DMS 273 (cell line): ENCODE measurements at regions not wholly inside any gene's neighbourhood (a gene's known extent, or its start where the extent isn't known, plus 50 kb on each side); places are given as distances from the start of the nearest gene placed in this dataset.

Experiments
- DNase-seq: peaks from one replicate; lab custom pipeline; 2025; ENCODE audit not compliant: unreplicated experiment; lab: John Stamatoyannopoulos, UW

- no peak for DNase-seq
Measured at GRCh38 chrX:99719140-99719539, 690.9 kb downstream of the PCDH19 start.

GRCh38 chrX:99717716-99718115 is 692.4 kb downstream of the PCDH19 start:
- no peak for DNase-seq

GRCh38 chrX:99705701-99706100 is 704.4 kb downstream of the PCDH19 start:
- DNase-seq, result no peak

- no peak for DNase-seq
Measured at GRCh38 chrX:99703473-99703872, 706.6 kb downstream of the PCDH19 start.

- no peak for DNase-seq
Measured at GRCh38 chrX:99698451-99698850, 711.6 kb downstream of the PCDH19 start.

DNA sequence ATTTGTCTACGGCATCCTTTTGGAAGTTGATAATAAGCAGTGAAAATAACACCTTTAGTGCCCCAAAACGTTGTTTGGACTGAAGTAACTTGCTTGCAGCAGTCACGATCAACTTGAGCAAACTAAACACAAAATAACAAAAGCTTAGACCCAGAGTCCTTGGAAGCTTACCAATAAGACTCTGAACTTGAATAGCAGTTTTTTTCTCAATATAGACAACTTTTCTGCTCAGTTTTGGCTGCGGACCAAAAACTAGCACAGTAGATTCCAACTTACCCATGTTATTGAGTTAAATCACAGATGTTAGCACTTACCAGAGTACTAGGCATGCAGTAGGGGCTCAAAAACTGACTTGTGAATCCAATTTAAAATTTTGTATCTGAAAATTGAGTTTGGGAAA is 746.9 kb downstream of the PCDH19 start:
- DNase-seq, result no peak

GRCh38 chrX:99654188-99654587 is 755.9 kb downstream of the PCDH19 start:
- no peak for DNase-seq

DNA sequence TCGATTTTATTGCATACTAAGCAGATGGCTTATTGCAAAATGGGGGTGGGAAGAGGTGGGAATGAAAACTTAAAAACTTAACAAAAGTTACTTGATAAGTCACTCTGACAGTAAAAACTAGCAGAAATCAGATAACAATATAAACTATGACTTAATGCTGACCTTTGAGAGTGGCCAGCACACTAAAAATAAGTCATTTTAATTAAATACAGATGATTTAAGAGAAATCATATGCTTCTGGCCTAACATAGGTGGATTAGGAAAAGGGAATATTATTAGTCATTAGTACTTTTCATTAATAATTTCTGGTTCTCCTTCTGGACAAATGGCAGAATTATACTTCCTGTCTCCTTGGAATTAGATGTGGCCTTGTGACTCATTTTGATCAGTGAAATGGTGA is 756.7 kb downstream of the PCDH19 start:
- no peak for DNase-seq

DNA sequence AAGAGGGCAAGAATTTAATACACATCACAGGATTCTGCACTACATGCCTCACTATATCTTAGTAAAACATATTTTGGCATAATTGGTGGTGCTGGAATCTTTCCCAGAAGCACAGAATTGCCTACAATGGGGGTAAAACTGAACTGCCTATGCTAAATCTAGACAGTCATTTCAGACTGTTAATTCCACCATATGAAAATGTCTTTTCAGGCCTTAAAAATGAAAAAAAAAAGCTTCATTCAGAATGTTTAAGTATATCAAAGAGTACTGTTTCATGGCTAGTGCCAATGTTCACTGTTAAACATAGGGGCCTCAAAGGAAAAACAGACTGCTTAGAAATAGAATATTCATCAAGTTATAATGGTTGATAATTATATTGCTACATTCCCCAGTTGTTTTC is 797.0 kb downstream of the PCDH19 start:
- DNase-seq, result no peak

DNA sequence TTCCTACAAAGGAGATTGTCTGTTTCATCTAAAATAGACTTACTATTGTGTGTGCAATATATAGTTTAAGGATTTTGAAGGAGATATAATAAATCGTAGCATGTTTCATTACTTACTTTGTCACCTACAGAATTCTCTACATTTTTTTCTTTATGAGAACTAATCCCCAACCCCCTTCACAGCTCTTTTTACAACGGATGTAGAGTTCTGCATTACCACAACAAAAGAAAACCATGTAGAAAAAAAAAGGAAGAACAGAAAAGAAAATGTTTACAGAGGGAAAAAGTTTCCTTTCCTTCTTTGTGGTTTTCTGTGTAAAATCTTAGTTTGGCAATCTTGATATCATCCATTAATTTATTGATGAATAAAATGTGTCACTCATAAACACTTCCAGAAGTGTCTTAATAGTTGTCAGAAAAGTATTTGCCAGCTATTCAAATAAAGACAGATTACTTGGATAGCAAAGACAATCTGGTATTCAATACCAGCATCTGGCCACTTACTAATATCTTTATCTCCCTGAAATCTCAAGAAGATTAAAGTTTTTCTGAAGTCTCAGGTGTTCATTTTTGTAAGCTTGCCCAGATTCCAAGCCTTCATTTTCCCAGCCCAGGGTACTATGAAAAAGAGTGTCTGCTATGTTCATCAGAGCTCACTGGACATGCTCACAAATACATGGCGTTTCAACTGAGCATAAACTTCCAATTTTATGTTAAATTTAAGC is 806.8 kb downstream of the PCDH19 start:
- DNase-seq, result no peak

DNA sequence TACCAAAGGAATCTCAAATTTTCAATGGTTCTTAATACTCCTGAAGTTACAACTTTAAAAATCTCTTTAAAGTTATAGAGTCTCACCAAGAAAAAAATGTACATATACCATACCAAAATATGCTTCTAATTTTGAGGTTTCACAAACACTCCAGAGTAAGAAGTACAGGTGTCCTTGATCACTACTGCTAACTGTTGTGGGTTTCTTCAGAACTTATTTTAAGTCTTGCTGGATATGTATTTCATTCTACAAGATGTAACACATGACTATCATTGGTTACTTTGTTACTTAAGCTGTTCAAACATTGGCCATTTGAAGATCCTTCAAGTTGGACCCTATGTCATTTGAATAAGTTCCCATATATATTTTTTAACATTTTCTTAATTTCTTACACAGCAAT is 808.0 kb downstream of the PCDH19 start:
- DNase-seq, result no peak

- no peak for DNase-seq
Measured at GRCh38 chrX:99588936-99589335, 821.1 kb downstream of the PCDH19 start.

GRCh38 chrX:99572711-99573110 is 837.4 kb downstream of the PCDH19 start:
- no peak for DNase-seq

DNA sequence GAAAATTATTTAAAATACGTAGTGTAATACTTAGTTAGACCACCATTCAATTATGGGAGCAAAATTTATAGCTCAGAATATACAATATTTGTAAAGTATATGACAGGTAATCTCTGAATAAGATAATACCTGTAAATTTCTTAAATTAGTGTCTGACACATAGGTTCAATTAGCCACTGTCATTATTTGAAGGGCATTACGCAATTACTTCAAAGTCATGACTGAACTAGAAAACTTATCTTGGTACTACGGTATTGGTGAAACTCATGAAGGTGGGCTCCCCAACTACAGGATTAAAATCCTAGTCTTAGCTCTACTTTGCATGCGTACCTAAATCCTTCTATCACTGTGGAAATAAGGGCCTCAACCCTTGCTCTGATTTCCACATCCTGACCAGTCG is 860.7 kb downstream of the PCDH19 start:
- DNase-seq, result no peak

GRCh38 chrX:99522450-99522849 is 887.6 kb downstream of the PCDH19 start:
- DNase-seq, result no peak

DNA sequence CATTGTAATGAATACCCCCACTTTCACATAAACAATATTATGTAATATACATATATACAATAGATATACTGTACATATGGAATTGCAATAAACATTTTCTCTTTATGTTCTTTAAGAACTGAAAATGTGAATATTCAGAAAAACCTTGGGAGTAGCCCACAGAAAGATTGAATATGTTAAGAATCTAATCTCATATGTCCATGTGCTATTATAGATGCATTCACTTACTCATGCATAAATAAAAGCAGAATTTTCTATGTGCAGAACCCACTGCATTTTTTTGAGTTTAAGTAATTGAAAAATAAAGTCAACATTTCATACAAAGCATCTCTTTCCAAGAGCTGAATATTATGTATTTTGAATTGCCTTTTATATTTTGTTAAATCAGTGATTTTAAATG is 902.3 kb downstream of the PCDH19 start:
- DNase-seq, result no peak

DNA sequence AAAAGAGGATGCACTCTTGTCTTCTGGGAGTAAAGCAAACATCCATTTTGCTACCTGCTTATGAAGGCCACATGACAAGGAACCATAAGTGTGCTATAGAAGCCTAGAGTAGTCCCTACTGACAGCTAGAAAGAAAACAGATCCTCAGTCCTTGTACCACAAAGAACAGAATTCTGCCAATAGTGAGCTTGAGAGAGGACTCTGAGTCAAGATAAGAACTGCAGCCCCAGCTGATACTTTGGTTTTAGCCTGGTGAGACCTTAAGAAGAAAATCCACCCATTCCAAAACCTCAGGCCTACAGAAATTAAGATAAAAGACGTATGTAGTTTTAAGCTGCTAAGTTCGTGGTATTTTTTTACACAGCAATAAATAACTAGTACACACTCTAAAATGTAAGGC is 914.6 kb downstream of the PCDH19 start:
- DNase-seq, result no peak

DNA sequence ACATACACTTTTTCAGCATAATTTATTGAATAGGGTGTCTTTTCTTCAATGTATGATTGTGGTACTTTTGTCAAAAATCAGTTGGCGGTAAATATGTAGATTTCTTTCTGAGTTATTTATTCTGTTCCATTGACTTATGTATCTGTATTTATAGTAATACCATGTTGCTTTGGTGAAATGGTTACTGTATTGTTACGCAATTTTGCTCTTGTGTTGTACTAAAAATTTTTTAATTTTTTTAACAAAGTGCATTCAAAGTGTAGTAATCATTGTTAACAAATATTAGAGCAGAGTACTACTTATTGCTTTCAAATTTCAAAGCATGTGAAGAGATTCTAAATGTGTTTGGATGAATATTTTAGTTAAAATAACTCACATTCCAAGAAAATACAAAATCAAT is 915.4 kb downstream of the PCDH19 start:
- no peak for DNase-seq

GRCh38 chrX:99480728-99481127 is 929.3 kb downstream of the PCDH19 start:
- no peak for DNase-seq

GRCh38 chrX:99469439-99469838 is 940.6 kb downstream of the PCDH19 start:
- no peak for DNase-seq

- no peak for DNase-seq
Measured at GRCh38 chrX:99468993-99469392, 941.1 kb downstream of the PCDH19 start.

DNA sequence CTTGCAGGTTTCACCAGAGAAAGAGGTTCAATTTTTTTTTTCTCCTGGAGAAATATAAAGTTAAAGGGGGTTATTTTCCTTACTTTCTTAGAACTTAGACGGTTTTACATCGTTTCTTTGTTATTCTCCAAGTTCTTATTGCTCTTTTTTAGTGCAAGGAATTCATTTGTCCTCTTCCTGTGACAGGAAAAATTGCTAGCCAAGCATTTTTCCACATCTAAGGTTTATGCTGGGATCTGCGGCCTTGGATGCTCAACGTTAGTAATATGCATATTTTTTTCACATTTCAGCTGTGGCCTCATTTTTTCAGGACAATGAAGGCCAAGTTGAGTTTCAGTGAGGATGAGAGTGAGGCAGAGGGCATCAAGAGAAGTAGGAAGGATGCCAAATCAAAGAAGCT is 948.9 kb downstream of the PCDH19 start:
- no peak for DNase-seq

- DNase-seq, result no peak
Measured at GRCh38 chrX:99445336-99445735, 964.7 kb downstream of the PCDH19 start.
